Activated CD8-positive, alpha-beta T cell treated with anti-CD3 and anti-CD28 coated beads for 36 hours (primary cell): ENCODE measurements at regions not wholly inside any gene's neighbourhood (a gene's known extent, or its start where the extent isn't known, plus 50 kb on each side); places are given as distances from the start of the nearest gene placed in this dataset.

Experiments used
- ATAC-seq: fragments of 200-7000 bp; cut with Tn5 transposase; one replicate; pipeline ENCODE4 v1.10.0; 2021; ENCODE audit warnings: mild to moderate bottlenecking, moderate library complexity
- CTCF ChIA-PET: fragments of 350-600 bp; sonication (Branson Sonifier 250); formaldehyde crosslinking; loops from one replicate; lab custom pipeline; 2021; ENCODE audit warnings: antibody characterized with exemption; lab: Charles Lee
- POLR2A ChIA-PET: fragments of 350-600 bp; sonication (Branson Sonifier 250); formaldehyde crosslinking; loops from one replicate; lab custom pipeline; 2021; ENCODE audit warnings: antibody characterized with exemption; lab: Charles Lee
- DNase-seq: peaks from one replicate; pipeline ENCODE4 v3.0.0-alpha.2; 2020
- H3K27ac Mint-ChIP-seq: one replicate; pipeline ENCODE4 v1.8.0; 2021; ENCODE audit warnings: mild to moderate bottlenecking, mixed read lengths
- H3K27me3 Mint-ChIP-seq: one replicate; pipeline ENCODE4 v1.8.0; 2021; ENCODE audit warnings: mixed read lengths
- H3K36me3 Mint-ChIP-seq: one replicate; pipeline ENCODE4 v1.8.0; 2021; ENCODE audit warnings: low read depth, mixed read lengths
- H3K4me1 Mint-ChIP-seq: one replicate; pipeline ENCODE4 v1.8.0; 2021; ENCODE audit warnings: low read depth, mixed read lengths
- H3K4me3 Mint-ChIP-seq: one replicate; pipeline ENCODE4 v1.8.0; 2021; ENCODE audit warnings: mild to moderate bottlenecking, moderate library complexity, mixed read lengths
- H3K9me3 Mint-ChIP-seq: one replicate; pipeline ENCODE4 v1.8.0; 2021; ENCODE audit warnings: mixed read lengths
- CTCF ChIP-seq: fragments of 200-600 bp; IDR thresholded peaks from one replicate; pipeline ENCODE4 v1.8.0; 2022; ENCODE audit warnings: antibody characterized with exemption, mild to moderate bottlenecking
- intact Hi-C: fragments of 100-400 bp; cut with micrococcal nuclease; formaldehyde crosslinking; loops from one replicate; pipeline ENCODE4 v1.10.0; 2022

- no peak for TF ChIP-seq CTCF
- no peaks in the 10 kb centered on the region for H3K27me3 Mint-ChIP-seq
- intact Hi-C loops, result no loop called here
- peaks cover 5% of the 10 kb centered on the region for H3K9me3 Mint-ChIP-seq
- H3K4me3 Mint-ChIP-seq, result no peak overlapping the region
- ChIA-PET POLR2A (no interaction called here), CTCF (interaction anchor here (0.8 kb wide), 1 partner anchor 158 kb away, joined by 4 read pairs; no protein-coding TSS in a partner anchor)
- DNase-seq, result no peak
- no peaks in the 10 kb centered on the region for H3K36me3 Mint-ChIP-seq
- no peak for ATAC-seq
- H3K4me1 Mint-ChIP-seq, result no peaks in the 10 kb centered on the region
- H3K27ac Mint-ChIP-seq, result no peak overlapping the region
Observed at GRCh38 chr6:9482030-9482738, 932.7 kb downstream of the TFAP2A start.

- Mint-ChIP-seq H3K27ac (no peak overlapping the region), H3K4me3 (no peak overlapping the region), H3K9me3 (peaks cover 5% of the 10 kb centered on the region), H3K4me1 (no peaks in the 10 kb centered on the region), H3K27me3 (no peaks in the 10 kb centered on the region), H3K36me3 (no peaks in the 10 kb centered on the region)
- POLR2A ChIA-PET, result no interaction called here
- no peak for DNase-seq
- intact Hi-C loops, result no loop called here
- TF ChIP-seq CTCF, result no peak
- ATAC-seq, result no peak
- CTCF ChIA-PET, result interaction anchor here (0.8 kb wide), 1 partner anchor 159 kb away, joined by 4 read pairs; no protein-coding TSS in a partner anchor
Observed at GRCh38 chr6:9481292-9482029, 933.4 kb downstream of the TFAP2A start.

GRCh38 chr6:9468277-9468676, 946.6 kb downstream of the TFAP2A start:
- Mint-ChIP-seq H3K27me3 (no peaks in the 10 kb centered on the region), H3K4me3 (no peak overlapping the region), H3K4me1 (no peaks in the 10 kb centered on the region), H3K9me3 (peaks cover 2% of the 10 kb centered on the region), H3K36me3 (no peaks in the 10 kb centered on the region), H3K27ac (no peak overlapping the region)
- no peak for TF ChIP-seq CTCF
- DNase-seq (no peak), ATAC-seq (no peak)
- CTCF ChIA-PET, result interaction anchor here (0.6 kb wide), 1 partner anchor 12 kb away, joined by 3 read pairs; no protein-coding TSS in a partner anchor
- intact Hi-C loops, result no loop called here
- POLR2A ChIA-PET, result no interaction called here

- ChIA-PET POLR2A (no interaction called here), CTCF (no interaction called here)
- Mint-ChIP-seq H3K36me3 (no peaks in the 10 kb centered on the region), H3K4me3 (no peak overlapping the region), H3K4me1 (no peaks in the 10 kb centered on the region), H3K27me3 (no peaks in the 10 kb centered on the region), H3K9me3 (peaks cover 2% of the 10 kb centered on the region), H3K27ac (no peak overlapping the region)
- DNase-seq (no peak), ATAC-seq (no peak)
- TF ChIP-seq CTCF, result no peak
- intact Hi-C loops, result no loop called here
Observed at GRCh38 chr6:9467741-9468140, 947.1 kb downstream of the TFAP2A start.

GRCh38 chr6:9464583-9464982, 950.3 kb downstream of the TFAP2A start:
- H3K27ac Mint-ChIP-seq, result no peak overlapping the region
- CTCF ChIA-PET, result no interaction called here
- no peak for ATAC-seq

More at GRCh38 chr6:9464583-9464982, 950.3 kb downstream of the TFAP2A start:
- no peaks in the 10 kb centered on the region for H3K36me3 Mint-ChIP-seq
- DNase-seq, result no peak
- POLR2A ChIA-PET, result no interaction called here
- H3K4me1 Mint-ChIP-seq, result no peaks in the 10 kb centered on the region
- no peak overlapping the region for H3K4me3 Mint-ChIP-seq
- intact Hi-C loops, result no loop called here
- no peak for TF ChIP-seq CTCF
- H3K27me3 Mint-ChIP-seq, result no peaks in the 10 kb centered on the region
- peaks cover 2% of the 10 kb centered on the region for H3K9me3 Mint-ChIP-seq
